UCSD-AML1 (cell line): ENCODE measurements at regions not wholly inside any gene's neighbourhood (a gene's known extent, or its start where the extent isn't known, plus 50 kb on each side); places are given as distances from the start of the nearest gene placed in this dataset.
"Not testable (repeated sequence)": the region's sequence is repeated elsewhere in the genome, so short reads cannot be mapped to it uniquely, and the experiment has no call there.

ENCODE experiments used
- DNase-seq: peaks from one replicate; lab custom pipeline; 2025; ENCODE audit not compliant: unreplicated experiment; lab: John Stamatoyannopoulos, UW

DNA sequence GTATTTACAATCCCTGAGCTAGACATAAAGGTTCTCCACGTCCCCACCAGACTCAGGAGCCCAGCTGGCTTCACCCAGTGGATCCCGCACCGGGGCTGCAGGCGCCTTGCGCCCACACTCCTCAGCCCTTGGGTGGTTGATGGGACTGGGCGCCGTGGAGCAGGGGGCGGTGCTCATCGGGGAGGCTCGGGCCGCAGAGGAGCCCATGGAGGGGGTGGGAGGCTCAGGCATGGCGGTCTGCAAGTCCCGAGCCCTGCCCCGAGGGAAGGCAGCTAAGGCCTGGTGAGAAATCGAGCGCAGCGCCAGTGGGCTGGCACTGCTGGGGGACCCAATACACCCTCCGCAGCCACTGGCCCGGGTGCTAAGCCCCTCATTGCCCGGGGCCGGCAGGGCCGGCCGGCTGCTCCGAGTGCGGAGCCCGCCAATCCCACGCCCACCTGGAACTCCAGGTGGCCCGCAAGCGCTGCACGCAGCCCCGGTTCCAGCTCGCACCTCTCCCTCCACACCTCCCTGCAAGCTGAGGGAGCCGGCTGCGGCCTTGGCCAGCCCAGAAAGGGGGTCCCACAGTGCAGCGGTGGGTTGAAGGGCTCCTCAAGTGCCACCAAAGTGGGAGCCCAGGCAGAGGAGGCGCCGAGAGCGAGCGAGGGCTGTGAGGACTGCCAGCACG is 260.9 kb upstream of the BTG1 start:
- not testable (repeated sequence) for DNase-seq

DNA sequence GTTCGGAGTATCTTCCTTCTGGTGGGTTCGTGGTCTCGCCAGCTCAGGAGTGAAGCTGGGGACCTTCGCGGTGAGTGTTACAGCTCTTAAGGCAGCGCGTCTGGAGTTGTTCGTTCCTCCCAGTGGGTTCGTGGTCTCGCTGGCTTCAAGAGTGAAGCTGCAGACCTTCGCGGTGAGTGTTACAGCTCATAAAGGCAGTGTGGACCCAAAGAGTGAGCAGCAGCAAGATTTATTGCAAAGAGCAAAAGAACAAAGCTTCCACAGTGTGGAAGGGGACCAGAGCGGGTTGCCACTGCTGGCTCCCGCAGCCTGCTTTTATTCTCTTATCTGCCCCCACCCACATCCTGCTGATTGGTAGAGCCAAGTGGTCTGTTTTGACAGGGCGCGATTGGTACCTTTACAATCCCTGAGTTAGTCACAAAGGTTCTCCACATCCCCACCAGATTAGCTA is 260.2 kb upstream of the BTG1 start:
- not testable (repeated sequence) for DNase-seq

GRCh38 chr12:92404921-92405320 is 259.3 kb upstream of the BTG1 start:
- no peak for DNase-seq

GRCh38 chr12:92404259-92404894 is 258.7 kb upstream of the BTG1 start:
- no peak for DNase-seq

DNA sequence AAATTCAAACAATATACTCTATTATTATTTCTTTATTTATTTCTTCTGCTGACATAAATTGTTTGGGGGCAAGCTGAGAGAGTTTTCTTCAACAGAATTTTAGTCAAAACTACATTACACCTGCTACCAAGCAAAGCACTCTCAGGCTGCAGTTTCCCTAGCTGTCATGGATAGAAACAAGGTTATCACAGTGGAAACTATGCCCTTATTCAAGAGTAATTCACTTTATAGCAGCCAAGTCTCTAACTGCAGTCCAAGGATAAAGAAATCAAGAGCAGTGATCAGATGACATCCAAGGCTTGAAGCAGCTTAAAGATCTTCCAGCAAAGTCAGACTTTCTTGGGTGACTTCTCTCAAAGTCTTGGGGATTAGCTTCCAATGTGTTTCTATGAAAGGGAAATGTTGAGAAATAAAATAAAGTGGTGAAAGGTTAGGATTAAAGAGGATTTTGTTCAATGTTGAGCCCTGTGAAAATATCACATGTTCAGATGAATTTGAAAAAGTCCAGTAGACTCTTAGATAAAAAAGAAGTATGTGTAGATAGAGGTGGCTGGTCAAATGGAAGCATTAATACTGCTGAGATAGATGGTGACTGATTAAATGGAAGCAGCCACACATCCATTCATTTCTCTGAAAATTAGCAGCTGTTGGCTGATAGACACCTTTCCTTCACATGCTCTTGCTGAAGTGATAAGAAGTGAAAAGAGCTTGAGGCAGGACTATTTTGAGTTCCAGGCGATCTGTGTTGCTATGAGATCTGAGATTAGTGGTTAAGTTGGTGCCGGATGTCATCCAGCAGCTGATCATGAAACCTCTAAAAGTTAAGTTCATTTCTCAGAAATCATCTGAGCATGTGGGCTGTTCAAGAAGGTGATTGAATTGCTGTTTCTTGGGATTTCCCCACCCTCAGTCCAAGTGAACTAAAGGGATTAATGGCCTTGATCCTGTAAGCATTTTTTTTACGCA is 257.8 kb upstream of the BTG1 start:
- no peak for DNase-seq

DNA sequence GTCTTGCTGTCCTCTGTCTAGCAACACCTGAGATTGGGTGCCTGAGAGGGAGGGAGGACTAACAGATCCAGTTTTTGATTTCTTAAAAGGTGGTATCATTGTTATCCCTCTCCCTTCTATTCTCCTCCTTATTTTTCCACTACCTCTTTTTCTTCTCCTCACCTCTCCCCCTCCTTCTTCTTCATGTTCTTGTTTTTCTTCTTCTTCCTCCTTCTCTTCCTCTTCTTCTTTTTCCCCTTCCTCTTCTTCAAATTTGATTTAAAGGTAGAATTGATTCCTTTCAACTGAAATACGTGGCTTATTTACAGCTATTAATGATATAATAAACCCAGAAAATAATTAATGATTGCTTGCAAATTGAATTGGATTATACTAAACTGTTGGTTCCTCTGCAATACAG is 256.8 kb upstream of the BTG1 start:
- DNase-seq: no peak

DNA sequence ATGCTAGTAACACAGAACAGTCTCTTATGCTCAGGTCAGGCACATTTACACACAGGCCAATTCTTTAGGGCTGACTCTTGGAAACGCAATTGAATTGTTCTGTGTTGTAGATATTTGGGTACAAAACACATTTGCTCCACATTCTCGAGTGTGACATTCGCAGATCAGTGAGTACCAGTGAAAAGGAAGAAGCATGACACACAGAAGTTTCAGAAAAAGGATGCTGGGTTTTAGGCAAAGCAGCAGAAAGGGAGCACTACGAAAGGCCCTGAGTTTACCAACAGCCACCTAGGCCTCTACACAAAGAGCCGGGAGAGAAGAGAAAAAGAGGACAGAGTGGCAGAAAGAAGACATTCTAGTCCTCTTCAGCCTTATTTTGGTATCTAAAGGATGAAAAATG is 254.4 kb upstream of the BTG1 start:
- no peak for DNase-seq

DNA sequence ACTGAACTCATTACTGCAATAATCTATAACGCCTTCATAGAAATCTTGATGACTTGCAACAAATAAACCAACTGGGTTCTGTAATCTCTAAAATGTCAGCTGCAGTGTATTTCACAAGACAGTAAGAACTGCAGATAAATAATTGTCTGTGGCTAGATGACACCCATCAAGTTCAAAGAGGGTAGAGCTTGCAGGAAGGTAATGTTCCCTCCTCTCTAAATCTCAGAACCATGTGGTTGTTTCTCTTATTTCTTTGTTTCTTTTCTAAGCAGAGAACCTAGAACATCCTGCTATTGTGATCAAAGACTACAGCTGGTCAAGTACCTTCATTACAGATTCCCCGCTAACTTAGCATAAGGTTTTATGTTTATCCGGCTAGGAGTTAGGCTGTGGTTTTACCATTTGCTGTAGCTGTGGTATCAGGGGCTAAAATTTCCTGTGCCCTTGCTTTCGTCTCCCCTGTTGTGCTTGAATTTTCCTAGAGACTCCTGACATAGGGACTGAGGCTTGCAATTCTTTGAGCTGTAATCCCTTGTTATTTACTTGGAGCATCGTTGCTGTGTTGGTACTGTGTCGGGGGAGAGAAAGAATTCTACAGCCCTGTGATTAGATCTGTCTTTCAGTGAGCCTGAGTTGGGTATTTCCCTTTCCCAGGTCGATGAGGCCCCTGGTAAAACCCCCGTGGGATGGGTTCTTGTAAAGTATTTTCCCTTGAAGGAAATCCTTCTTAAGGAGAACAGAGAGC is 253.1 kb upstream of the BTG1 start:
- no peak for DNase-seq

DNA sequence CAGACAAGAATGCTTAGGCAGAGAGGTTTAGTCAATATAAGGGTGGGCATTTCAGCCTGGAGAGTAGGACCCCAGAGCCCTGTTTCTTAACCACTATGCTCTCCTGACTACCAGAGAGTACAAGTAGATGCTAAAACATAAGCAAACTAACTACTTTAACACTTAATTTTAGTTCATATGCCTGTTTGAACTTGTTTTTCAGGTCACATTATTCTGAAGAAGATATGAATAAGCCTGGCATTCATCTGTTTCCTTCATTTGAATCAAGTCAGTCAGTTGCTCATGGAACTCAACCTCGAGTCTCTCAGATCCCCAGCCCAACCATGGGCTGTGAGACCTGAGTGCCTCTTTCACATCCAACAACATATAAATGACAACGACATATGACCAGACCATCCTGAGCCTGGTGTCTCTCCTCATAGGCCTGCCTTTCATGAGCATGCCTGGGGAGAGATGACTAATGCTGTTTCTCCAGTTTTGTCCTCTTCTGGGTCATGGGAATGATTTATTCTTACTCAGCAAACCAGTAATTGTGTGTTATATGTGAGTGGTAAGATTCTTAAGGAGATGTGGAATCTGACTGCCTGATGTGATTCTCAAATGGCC is 251.1 kb upstream of the BTG1 start:
- no peak for DNase-seq

GRCh38 chr12:92395322-92395721 is 249.7 kb upstream of the BTG1 start:
- DNase-seq: no peak

DNA sequence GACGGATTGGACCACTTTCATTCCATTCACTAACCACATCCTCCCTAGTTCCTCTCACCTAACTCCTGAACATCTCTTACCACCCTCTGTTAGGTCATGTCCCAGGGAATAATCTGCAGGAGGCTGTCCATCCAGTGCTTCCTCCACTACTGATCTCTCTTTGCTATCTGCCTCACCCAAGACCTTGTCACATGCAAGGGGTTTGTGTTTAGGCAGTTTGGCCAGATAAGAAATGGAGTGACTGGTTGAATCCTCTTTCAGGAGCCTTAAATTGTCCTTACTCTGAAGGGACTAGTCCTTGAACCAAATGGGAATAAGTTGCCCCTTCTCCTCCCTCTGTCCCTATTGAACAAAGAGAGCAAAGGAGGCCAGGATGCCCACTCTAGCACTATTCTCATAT is 249.2 kb upstream of the BTG1 start:
- no peak for DNase-seq

DNA sequence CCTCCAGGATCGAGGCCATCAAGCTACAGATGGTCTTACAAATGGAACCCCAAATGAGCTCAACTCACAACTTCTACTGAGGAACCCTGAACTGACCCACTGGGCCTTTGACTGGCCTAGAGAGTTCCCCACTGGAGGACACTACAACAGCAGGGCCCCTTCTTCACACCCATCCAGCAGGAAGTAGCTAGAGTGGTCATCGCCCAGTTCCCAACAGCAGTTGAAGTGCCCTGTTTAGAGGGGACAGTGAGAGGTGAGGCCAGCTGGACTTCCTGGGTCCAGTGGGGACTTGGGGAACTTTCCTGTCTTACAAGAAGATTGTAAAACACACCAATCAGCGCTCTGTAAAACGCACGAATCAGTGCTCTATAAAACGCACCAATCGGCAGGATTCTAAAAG is 247.9 kb upstream of the BTG1 start:
- DNase-seq: no peak

- DNase-seq: not testable (repeated sequence)
These were observed 246.1 kb upstream of the BTG1 start for GRCh38 chr12:92391726-92392125.

DNA sequence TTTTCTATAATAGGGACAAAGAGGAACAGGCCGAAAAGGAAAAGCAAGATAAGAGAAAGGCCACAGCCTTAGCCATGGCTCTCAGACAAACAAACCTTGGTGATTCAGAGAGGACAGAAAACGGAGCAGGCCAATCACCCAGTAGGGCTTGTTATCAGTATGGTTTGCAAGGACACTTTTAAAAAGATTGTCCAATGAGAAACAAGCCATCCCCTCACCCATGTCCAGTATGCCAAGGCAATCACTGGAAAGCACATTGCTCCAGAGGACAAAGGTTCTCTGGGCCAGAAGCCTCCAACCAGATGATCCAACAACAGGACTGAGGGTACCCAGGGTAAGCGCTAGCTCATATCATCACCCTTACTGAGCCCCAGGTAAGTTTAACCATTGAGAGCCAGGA is 243.8 kb upstream of the BTG1 start:
- no peak for DNase-seq

DNA sequence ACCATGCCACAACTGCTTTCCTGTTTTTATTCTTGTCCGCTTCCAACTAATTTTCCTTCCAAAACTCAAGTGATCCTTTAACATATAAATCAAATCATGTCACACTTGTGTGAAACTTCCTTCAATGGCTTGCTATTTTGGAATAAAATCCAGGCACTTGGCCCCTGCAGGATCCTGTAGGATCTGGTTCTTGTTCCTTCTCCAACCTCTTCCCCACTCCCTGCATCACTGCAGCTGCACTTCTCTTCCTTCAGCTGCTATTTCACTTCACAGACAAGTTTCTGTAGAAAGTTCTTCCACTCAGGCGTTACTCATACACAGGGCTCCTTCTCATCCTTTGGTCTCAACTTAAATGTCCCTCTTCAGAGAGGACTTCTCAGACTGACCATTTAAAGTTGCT is 239.7 kb upstream of the BTG1 start:
- DNase-seq: no peak

DNA sequence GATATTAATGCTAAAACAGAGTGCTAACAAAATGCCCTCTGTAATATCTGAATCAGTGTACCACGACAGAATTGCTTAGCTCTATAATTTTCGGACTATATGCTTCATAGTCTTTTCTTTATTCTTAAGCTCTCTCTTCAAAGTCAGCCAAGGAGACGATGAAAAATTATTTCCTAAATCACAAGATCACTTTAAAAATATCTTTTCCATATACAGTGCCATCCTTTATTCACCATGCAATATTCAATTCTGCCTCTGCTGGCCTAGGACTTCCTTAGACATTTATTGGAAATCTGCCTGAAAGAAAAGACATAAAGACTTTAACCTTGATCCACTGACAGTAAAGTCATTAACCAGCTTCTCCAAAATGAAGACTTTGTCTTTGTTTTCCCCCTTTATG is 238.9 kb upstream of the BTG1 start:
- DNase-seq: no peak

DNA sequence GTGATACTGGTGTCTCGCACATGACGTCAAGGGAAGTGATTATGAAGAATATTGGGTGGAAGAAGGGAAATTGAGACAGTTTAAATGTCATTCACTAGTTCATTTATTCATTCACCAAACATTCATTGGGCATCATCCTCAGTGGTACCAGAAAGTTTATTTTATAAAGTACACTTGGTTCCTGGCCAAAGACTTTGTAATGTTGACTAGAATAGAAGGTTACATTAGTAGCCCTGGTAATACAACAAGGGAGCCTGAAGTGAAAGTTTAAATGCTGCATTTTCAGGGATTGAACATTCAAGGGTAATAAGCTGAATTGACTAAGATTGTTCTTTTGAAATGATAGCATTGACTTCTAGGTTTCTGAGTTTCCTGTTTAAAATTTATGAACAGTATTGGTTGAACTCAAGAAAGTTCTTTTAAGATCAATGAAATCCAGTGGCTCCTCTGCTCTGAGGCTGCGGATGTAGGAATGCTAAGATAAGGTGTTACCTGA is 236.8 kb upstream of the BTG1 start:
- DNase-seq: no peak

DNA sequence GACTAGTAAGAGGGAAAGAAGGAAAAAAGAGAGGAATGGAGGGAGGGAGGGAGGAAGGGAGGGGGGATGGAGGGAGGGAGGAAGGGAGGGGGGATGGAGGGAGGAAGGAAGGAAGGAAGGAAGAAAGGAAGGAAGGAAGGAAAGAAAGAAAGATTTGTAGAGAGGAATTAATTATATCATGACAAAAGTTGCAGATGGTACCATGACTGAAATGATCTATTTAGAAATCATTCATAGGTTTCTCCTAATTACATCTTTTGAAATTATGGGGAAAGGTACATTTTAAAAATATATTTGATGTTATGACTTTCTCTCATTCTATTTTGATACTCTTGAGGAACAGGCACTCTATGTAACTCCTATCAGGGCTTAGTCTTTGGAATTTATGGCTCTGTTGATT is 236.2 kb upstream of the BTG1 start:
- no peak for DNase-seq

DNA sequence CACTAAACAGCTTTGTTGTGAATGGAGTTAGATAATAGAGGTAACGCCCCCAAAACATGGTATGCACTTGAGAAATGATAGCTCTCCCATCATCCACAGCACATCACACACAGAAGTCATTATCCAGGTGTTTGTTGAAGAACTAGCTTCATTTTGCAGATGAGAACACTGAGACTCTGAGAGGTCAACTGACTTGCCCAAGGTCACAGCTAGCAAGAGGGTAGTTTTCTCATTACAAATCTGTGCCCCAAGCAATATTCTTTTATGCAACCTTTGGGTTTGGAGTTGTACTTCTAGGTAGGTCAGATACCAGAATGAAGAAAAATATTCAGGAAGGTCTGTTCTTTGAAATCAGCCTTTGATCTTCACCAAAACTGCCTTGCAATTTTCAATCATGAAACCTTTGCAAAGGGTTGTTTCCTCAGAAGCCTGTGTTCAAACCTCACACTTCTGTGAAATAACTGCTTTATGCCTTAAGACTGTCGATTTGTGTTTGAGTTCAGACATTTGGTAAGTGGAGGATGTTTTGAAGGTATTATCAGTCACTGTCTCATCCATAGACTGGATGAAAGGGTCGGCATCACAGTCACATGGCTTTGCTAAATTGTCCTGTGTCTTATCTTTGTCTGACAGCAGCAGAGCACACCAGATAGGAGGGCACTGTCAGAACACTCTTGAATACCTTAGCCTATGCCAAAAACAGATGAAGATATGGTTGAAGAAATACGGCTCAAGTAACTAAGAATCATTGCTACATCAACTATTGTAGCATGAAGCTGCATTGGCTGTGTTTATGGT is 233.2 kb upstream of the BTG1 start:
- no peak for DNase-seq

DNA sequence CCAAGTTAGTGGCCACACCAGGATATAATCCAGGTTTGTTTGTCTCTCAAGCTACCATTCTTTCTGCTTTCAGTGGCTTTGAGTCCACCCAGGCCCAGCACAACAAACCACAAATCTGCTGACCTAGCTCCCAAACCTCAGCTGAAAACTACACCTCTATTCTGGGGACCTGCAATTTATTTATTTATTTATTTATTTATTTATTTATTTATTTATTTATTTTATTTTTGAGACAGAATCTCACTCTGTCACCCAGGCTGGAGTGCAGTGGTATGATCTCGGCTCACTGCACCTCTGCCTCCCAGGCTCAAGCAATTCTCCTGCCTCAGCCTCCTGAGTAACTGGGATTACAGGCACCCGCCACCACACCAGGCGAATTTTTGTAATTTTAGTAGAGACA is 229.9 kb upstream of the BTG1 start:
- not testable (repeated sequence) for DNase-seq
